ENCODE measurements at regions not wholly inside any gene's neighbourhood (a gene's known extent, or its start where the extent isn't known, plus 50 kb on each side); places are given as distances from the start of the nearest gene placed in this dataset.

DNA sequence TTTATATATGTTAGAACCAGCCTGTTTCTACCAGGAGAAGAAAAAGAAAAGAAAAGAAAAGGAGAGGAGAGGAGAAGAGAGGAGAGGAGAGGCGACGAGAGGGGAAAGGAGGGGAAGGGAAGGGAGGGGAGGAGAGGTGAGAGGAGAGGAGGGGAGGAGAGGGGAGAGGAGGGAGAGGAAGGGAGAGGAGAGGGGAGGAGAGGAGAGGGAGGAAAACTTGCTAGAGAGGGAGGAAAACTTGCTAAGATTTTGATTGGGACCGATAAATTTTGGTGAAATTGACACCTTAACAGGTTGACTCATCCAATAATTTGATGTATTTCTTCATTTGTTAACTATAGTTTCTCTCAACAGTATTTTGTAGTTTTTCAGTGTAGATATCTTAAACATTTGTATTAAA is 164.0 kb upstream of the SYT1 start:
- TF ChIP-seq POLR2AphosphoS5 (IDR thresholded peaks at IDR 0.05) (no peak), EP300 (IDR thresholded peaks at IDR 0.05) (no peak)
